ENCODE measurements at regions not wholly inside any gene's neighbourhood (a gene's known extent, or its start where the extent isn't known, plus 50 kb on each side); places are given as distances from the start of the nearest gene placed in this dataset.

DNA sequence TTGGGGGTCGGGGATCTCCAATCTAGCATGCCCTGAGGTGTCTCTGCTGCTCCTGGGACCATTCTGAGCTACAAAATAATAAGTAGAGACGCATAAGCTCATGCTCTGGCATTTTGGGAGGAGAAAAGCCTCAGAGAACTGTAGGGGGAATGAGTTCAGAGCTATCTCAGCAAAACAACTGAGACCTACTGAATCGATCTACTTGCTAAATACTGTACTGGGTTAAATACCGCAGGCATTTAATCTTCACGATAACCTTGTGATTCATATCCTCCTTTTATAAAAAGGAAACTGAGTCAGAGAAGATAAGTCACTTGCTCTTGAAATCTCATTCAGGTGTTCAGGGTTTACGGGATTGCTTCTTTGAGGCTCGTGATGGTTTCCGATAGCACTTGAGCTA lies 468.1 kb downstream of the FGF9 start:
- TF ChIP-seq, protein P1, sequence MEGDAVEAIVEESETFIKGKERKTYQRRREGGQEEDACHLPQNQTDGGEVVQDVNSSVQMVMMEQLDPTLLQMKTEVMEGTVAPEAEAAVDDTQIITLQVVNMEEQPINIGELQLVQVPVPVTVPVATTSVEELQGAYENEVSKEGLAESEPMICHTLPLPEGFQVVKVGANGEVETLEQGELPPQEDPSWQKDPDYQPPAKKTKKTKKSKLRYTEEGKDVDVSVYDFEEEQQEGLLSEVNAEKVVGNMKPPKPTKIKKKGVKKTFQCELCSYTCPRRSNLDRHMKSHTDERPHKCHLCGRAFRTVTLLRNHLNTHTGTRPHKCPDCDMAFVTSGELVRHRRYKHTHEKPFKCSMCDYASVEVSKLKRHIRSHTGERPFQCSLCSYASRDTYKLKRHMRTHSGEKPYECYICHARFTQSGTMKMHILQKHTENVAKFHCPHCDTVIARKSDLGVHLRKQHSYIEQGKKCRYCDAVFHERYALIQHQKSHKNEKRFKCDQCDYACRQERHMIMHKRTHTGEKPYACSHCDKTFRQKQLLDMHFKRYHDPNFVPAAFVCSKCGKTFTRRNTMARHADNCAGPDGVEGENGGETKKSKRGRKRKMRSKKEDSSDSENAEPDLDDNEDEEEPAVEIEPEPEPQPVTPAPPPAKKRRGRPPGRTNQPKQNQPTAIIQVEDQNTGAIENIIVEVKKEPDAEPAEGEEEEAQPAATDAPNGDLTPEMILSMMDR (IDR thresholded peaks at IDR 0.05): no peak
- TF ChIP-seq EP300 (IDR thresholded peaks at IDR 0.05) (no peak), POLR2A (IDR thresholded peaks at IDR 0.05) (no peak), POLR2AphosphoS5 (IDR thresholded peaks at IDR 0.05) (no peak)

Data from gastroesophageal sphincter (tissue), 3 donors.